SK-N-SH treated with all-trans-retinoic acid at 6 μM for 48 hours (cell line): ENCODE measurements at regions not wholly inside any gene's neighbourhood (a gene's known extent, or its start where the extent isn't known, plus 50 kb on each side); places are given as distances from the start of the nearest gene placed in this dataset.

ENCODE experiments used
- BACH2 ChIP-seq: fragments of 250-450 bp; sonication (Bioruptor Pico); IDR thresholded peaks from 2 replicates; pipeline ENCODE4 v1.9.0; 2021; ENCODE audit warnings: mild to moderate bottlenecking, borderline replicate concordance
- RARB ChIP-seq: fragments of 250-450 bp; sonication (Bioruptor Pico); IDR thresholded peaks from 2 replicates; pipeline ENCODE4 v1.8.0; 2021; ENCODE audit warnings: mild to moderate bottlenecking, moderate library complexity
- TF ChIP-seq, protein P1 (sequence below): fragments of 250-450 bp; sonication (Bioruptor Pico); IDR thresholded peaks from 2 replicates; pipeline ENCODE4 v1.5.0; 2020; ENCODE audit warnings: mild to moderate bottlenecking, moderate library complexity

DNA sequence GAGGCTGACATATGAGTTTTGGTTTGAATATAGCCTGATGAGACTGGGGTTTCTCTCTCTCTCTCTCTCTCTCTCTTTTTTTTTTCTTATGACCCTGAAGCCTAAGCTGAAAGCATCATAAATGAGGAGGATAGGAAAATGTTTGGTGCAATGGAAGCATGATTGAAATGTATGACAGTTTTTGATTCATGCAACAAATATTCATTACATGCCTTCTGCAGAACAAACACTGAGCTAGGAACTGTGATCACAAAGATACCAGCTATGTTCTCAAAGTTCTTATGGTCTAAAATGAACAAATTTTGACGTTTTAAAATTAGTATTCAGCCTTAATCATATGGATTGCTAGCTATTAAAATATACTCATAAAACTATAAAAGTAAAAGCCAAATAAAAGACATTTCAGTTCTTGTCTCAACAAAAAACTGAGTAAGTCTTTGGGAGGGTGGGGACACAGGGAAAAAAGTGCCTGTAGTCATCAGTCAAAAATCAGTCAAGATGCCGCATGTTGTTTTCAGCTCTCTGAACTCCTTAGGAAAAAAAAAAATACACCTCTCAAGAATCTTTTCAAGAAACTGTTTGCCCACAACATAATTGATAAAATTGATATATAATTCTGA is 57.2 kb downstream of the NKX6-1 start:
- TF ChIP-seq RARB (CRISPR knock-in tag) (no peak), BACH2 (CRISPR knock-in tag) (no peak)
- TF ChIP-seq, protein P1, sequence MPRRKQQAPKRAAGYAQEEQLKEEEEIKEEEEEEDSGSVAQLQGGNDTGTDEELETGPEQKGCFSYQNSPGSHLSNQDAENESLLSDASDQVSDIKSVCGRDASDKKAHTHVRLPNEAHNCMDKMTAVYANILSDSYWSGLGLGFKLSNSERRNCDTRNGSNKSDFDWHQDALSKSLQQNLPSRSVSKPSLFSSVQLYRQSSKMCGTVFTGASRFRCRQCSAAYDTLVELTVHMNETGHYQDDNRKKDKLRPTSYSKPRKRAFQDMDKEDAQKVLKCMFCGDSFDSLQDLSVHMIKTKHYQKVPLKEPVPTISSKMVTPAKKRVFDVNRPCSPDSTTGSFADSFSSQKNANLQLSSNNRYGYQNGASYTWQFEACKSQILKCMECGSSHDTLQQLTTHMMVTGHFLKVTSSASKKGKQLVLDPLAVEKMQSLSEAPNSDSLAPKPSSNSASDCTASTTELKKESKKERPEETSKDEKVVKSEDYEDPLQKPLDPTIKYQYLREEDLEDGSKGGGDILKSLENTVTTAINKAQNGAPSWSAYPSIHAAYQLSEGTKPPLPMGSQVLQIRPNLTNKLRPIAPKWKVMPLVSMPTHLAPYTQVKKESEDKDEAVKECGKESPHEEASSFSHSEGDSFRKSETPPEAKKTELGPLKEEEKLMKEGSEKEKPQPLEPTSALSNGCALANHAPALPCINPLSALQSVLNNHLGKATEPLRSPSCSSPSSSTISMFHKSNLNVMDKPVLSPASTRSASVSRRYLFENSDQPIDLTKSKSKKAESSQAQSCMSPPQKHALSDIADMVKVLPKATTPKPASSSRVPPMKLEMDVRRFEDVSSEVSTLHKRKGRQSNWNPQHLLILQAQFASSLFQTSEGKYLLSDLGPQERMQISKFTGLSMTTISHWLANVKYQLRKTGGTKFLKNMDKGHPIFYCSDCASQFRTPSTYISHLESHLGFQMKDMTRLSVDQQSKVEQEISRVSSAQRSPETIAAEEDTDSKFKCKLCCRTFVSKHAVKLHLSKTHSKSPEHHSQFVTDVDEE (CRISPR knock-in tag), result no peak
